ENCODE measurements at regions not wholly inside any gene's neighbourhood (a gene's known extent, or its start where the extent isn't known, plus 50 kb on each side); places are given as distances from the start of the nearest gene placed in this dataset.

DNA sequence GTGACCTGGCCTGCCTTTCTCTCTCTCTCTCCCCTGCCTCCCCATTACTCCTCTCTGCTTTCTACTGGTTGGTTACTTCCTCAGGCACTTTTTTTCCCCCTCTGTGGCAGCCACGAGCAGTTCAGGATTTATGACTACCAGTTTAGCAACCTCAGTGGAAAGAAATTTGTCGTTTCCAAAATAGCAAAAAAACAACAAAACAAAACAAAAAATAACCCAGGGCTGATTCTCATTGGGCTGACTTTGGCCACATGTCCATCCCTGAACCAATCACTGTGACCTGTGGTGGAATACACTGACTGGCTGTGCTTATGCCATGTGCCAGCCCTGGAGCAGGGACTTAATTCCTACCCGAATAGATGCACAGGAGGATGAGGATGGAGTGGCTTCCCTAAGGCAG is 137.4 kb downstream of the TFAP2C start:
- BruUV-seq (replicated peaks): no TSS peak
- no peaks in the 10 kb centered on the region for H3K4me1 Mint-ChIP-seq (ENCODE audit: low read depth, unreplicated experiment)
- H3K4me3 Mint-ChIP-seq (ENCODE audit: low read depth, unreplicated experiment): no peak overlapping the region
- intact Hi-C loops (cut with micrococcal nuclease; ENCODE audit: unreplicated experiment): no loop called here
- DNase-seq: no peak
- H3K27me3 Mint-ChIP-seq (ENCODE audit: unreplicated experiment): peaks cover 45% of the 10 kb centered on the region
- no peak overlapping the region for H3K27ac Mint-ChIP-seq (ENCODE audit: unreplicated experiment)
- CTCF ChIA-PET: no interaction called here
- peaks cover 4% of the 10 kb centered on the region for H3K9me3 Mint-ChIP-seq (ENCODE audit: low read depth, unreplicated experiment)
- TF ChIP-seq, protein P1, sequence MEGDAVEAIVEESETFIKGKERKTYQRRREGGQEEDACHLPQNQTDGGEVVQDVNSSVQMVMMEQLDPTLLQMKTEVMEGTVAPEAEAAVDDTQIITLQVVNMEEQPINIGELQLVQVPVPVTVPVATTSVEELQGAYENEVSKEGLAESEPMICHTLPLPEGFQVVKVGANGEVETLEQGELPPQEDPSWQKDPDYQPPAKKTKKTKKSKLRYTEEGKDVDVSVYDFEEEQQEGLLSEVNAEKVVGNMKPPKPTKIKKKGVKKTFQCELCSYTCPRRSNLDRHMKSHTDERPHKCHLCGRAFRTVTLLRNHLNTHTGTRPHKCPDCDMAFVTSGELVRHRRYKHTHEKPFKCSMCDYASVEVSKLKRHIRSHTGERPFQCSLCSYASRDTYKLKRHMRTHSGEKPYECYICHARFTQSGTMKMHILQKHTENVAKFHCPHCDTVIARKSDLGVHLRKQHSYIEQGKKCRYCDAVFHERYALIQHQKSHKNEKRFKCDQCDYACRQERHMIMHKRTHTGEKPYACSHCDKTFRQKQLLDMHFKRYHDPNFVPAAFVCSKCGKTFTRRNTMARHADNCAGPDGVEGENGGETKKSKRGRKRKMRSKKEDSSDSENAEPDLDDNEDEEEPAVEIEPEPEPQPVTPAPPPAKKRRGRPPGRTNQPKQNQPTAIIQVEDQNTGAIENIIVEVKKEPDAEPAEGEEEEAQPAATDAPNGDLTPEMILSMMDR (IDR thresholded peaks at IDR 0.05; ENCODE audit: unreplicated experiment): no peak
- H3K36me3 Mint-ChIP-seq (ENCODE audit: insufficient read depth, unreplicated experiment): no peaks in the 10 kb centered on the region

- no peak for DNase-seq
- H3K4me3 Mint-ChIP-seq (ENCODE audit: low read depth, unreplicated experiment): no peak overlapping the region
- CTCF ChIA-PET: no interaction called here
- no TSS peak for BruUV-seq (replicated peaks)
- H3K4me1 Mint-ChIP-seq (ENCODE audit: low read depth, unreplicated experiment): no peaks in the 10 kb centered on the region
- TF ChIP-seq, protein P1 (IDR thresholded peaks at IDR 0.05; ENCODE audit: unreplicated experiment): no peak
- intact Hi-C loops (cut with micrococcal nuclease; ENCODE audit: unreplicated experiment): no loop called here
- no peak overlapping the region for H3K27ac Mint-ChIP-seq (ENCODE audit: unreplicated experiment)
- no peaks in the 10 kb centered on the region for H3K36me3 Mint-ChIP-seq (ENCODE audit: insufficient read depth, unreplicated experiment)
- H3K27me3 Mint-ChIP-seq (ENCODE audit: unreplicated experiment): peaks cover 46% of the 10 kb centered on the region
- H3K9me3 Mint-ChIP-seq (ENCODE audit: low read depth, unreplicated experiment): no peaks in the 10 kb centered on the region
These were observed 141.0 kb downstream of the TFAP2C start for GRCh38 chr20:56769921-56770600.

GRCh38 chr20:56773749-56774148 is 144.6 kb downstream of the TFAP2C start:
- intact Hi-C loops (cut with micrococcal nuclease; ENCODE audit: unreplicated experiment): no loop called here
- H3K36me3 Mint-ChIP-seq (ENCODE audit: insufficient read depth, unreplicated experiment): no peaks in the 10 kb centered on the region
- TF ChIP-seq, protein P1 (IDR thresholded peaks at IDR 0.05; ENCODE audit: unreplicated experiment): no peak
- peaks cover 4% of the 10 kb centered on the region for H3K4me1 Mint-ChIP-seq (ENCODE audit: low read depth, unreplicated experiment)
- CTCF ChIA-PET: no interaction called here
- H3K4me3 Mint-ChIP-seq (ENCODE audit: low read depth, unreplicated experiment): no peak overlapping the region
- H3K27ac Mint-ChIP-seq (ENCODE audit: unreplicated experiment): no peak overlapping the region
- H3K27me3 Mint-ChIP-seq (ENCODE audit: unreplicated experiment): peaks cover 29% of the 10 kb centered on the region
- H3K9me3 Mint-ChIP-seq (ENCODE audit: low read depth, unreplicated experiment): no peaks in the 10 kb centered on the region
- no peak for DNase-seq
- no TSS peak for BruUV-seq (replicated peaks)

GRCh38 chr20:56774873-56775272 is 145.8 kb downstream of the TFAP2C start:
- no peak for DNase-seq
- TF ChIP-seq, protein P1 (IDR thresholded peaks at IDR 0.05; ENCODE audit: unreplicated experiment): no peak
- Mint-ChIP-seq H3K27ac (ENCODE audit: unreplicated experiment) (no peak overlapping the region), H3K4me1 (ENCODE audit: low read depth, unreplicated experiment) (peaks cover 9% of the 10 kb centered on the region), H3K27me3 (ENCODE audit: unreplicated experiment) (peaks cover 17% of the 10 kb centered on the region), H3K36me3 (ENCODE audit: insufficient read depth, unreplicated experiment) (no peaks in the 10 kb centered on the region), H3K4me3 (ENCODE audit: low read depth, unreplicated experiment) (no peak overlapping the region), H3K9me3 (ENCODE audit: low read depth, unreplicated experiment) (no peaks in the 10 kb centered on the region)
- intact Hi-C loops (cut with micrococcal nuclease; ENCODE audit: unreplicated experiment): no loop called here
- BruUV-seq (replicated peaks): no TSS peak
- CTCF ChIA-PET: no interaction called here
